ENCODE measurements at regions not wholly inside any gene's neighbourhood (a gene's known extent, or its start where the extent isn't known, plus 50 kb on each side); places are given as distances from the start of the nearest gene placed in this dataset.

GRCh38 chr1:59055908-59056719 is 240.8 kb upstream of the FGGY start:
- no peak overlapping the region for H4K91ac ChIP-seq (replicated peaks; ENCODE audit: insufficient read length, low read length)
- no peak overlapping the region for H3K18ac ChIP-seq (ENCODE audit: extremely low read depth, low read length)
- H4K8ac ChIP-seq (ENCODE audit: extremely low read depth, insufficient read depth, low read length), result no peak overlapping the region
- 94% methylated on average over 7 of the region's 7 CpGs; no CpG with 5 or more reads in 1 of the 2 experiments for WGBS, 2 experiments (ENCODE audit: extremely low coverage in 1 of 2, insufficient coverage in 1 of 2, insufficient read length in 1 of 2, insufficient replicate concordance in 2 of 2, low coverage in 1 of 2, low lambda C conversion rate in 2 of 2, missing lambda C conversion rate in 1 of 2)
- peak overlapping the region; percentile 36; the same call in 1 of the 2 replicates for H2BK15ac ChIP-seq (ENCODE audit: low read length)
- H3K27me3 ChIP-seq (replicated peaks in 1 of 4; ENCODE audit: control insufficient read depth in 3 of 4, extremely low read depth in 1 of 4, insufficient read depth in 3 of 4, low read length in 3 of 4), result no peaks in the 10 kb centered on the region
- no peak overlapping the region for H2AK5ac ChIP-seq (ENCODE audit: low read depth, low read length)
- H4K5ac ChIP-seq (ENCODE audit: insufficient read length, low read depth, low read length), result no peak overlapping the region
- POLR2A ChIA-PET (ENCODE audit: partially characterized antibody), result no interaction called here
- H3K23me2 ChIP-seq (ENCODE audit: low read depth, low read length), result peaks cover 2% of the 10 kb centered on the region; the same call in 1 of the 2 replicates
- H3K23ac ChIP-seq (ENCODE audit: insufficient read length), result no peak overlapping the region
- H3K9ac ChIP-seq (replicated peaks in 1 of 4; ENCODE audit: extremely low read depth in 1 of 4, low read depth in 3 of 4, low read length in 3 of 4), result no peak overlapping the region
- H3K79me1 ChIP-seq (ENCODE audit: low read depth, low read length), result no peaks in the 10 kb centered on the region
- H2BK120ac ChIP-seq (replicated peaks; ENCODE audit: low read depth, low read length), result no peak overlapping the region
- H2AFZ ChIP-seq (ENCODE audit: low read length), result no peak overlapping the region
- H3K4ac ChIP-seq (replicated peaks; ENCODE audit: insufficient read length, low read depth, low read length), result no peak overlapping the region
- TF ChIP-seq CHD1 (IDR thresholded peaks at IDR 0.05; ENCODE audit: low read depth, low read length), result no peak
- no peak for TF ChIP-seq JUND (IDR thresholded peaks at IDR 0.05; ENCODE audit: low read length)
- no peak for TF ChIP-seq JUN (IDR thresholded peaks at IDR 0.05; ENCODE audit: low read depth, low read length)
- TF ChIP-seq CREB1 (IDR thresholded peaks at IDR 0.05), result no peak
- TF ChIP-seq ZNF274 (IDR thresholded peaks at IDR 0.05; ENCODE audit: borderline replicate concordance, extremely low read depth, low read length), result no peak
- no peak for TF ChIP-seq FOSL1 (IDR thresholded peaks at IDR 0.05; ENCODE audit: insufficient read depth, low read depth, low read length)
- TF ChIP-seq KDM4A (IDR thresholded peaks at IDR 0.05; ENCODE audit: low read depth, low read length, severe bottlenecking), result no peak
- TF ChIP-seq RFX5 (IDR thresholded peaks at IDR 0.05; ENCODE audit: borderline replicate concordance, low read depth, low read length), result no peak
- no peak for TF ChIP-seq YY1 (IDR thresholded peaks at IDR 0.05; ENCODE audit: low read depth, low read length)
- no peak for TF ChIP-seq SUZ12 (IDR thresholded peaks at IDR 0.05; ENCODE audit: low read length)
- TF ChIP-seq NANOG (IDR thresholded peaks at IDR 0.05; ENCODE audit: insufficient read depth, low read depth, low read length, poor library complexity, severe bottlenecking), result no peak
- TF ChIP-seq BCL11A (IDR thresholded peaks at IDR 0.05; ENCODE audit: low read depth in 2 of 2, low read length in 2 of 2), result no peak
- TF ChIP-seq EGR1 (IDR thresholded peaks at IDR 0.05; ENCODE audit: borderline replicate concordance, low read depth, low read length), result no peak
- H3K56ac ChIP-seq (replicated peaks; ENCODE audit: insufficient read length, low read depth, low read length), result no peak overlapping the region
- peak overlapping the region; percentile 85; the same call in 1 of the 2 replicates for H2BK12ac ChIP-seq (ENCODE audit: low read depth, low read length)
- DNase-seq (ENCODE audit: low read depth in 1 of 2, low spot score in 2 of 2), result no peak
- no peak overlapping the region for H2BK5ac ChIP-seq (ENCODE audit: low read depth, low read length)
- H3K36me3 ChIP-seq (ENCODE audit: control insufficient read depth in 2 of 4, insufficient read depth in 4 of 4, low read length in 3 of 4), result no peaks in the 10 kb centered on the region
- no peak overlapping the region for H3K14ac ChIP-seq (ENCODE audit: insufficient read length)
- no peak overlapping the region for H3K27ac ChIP-seq (ENCODE audit: low read depth, low read length)
- H3K4me3 ChIP-seq (ENCODE audit: extremely low read depth in 1 of 4, insufficient read depth in 2 of 4, low read depth in 3 of 4, low read length in 4 of 4), result no peak overlapping the region
- no peak overlapping the region for H3K4me2 ChIP-seq (ENCODE audit: insufficient read depth in 1 of 2, low read depth in 2 of 2, low read length in 2 of 2)
- FAIRE-seq, result no peak
- H4K20me1 ChIP-seq (replicated peaks in 1 of 2; ENCODE audit: control insufficient read depth in 1 of 2, insufficient read depth in 2 of 2, low read length in 2 of 2), result no peaks in the 10 kb centered on the region
- H3K9me3 ChIP-seq (ENCODE audit: insufficient read depth in 2 of 2, low read depth in 1 of 2, low read length in 1 of 2), result no peaks in the 10 kb centered on the region; a peak in 1 of 4 replicates
- H3K79me2 ChIP-seq (ENCODE audit: control insufficient read depth in 1 of 2, insufficient read depth in 2 of 2, low read length in 2 of 2), result no peaks in the 10 kb centered on the region
- 0 out of 2 replicates have a peak overlapping the region, but pooled peaks have one; percentile 6 for H2BK20ac ChIP-seq (ENCODE audit: low read length)
- H3K4me1 ChIP-seq (replicated peaks in 1 of 4; ENCODE audit: control insufficient read depth in 3 of 4, insufficient read depth in 4 of 4, low read length in 3 of 4), result peaks cover 2 to 13% (median 10%) of the 10 kb centered on the region in 4 experiments; a peak in 4 of 7 replicates
- CTCF ChIA-PET (ENCODE audit: partially characterized antibody), result interaction anchor here (0.9 to 1.1 kb wide), 4 partner anchors 15 to 197 kb away, joined by 3 read pairs; no protein-coding TSS in a partner anchor

Measured in H1 (cell line).